GM12878 (cell line): ENCODE measurements at regions not wholly inside any gene's neighbourhood (a gene's known extent, or its start where the extent isn't known, plus 50 kb on each side); places are given as distances from the start of the nearest gene placed in this dataset.

ENCODE experiments used
- ATAC-seq: fragments of 200-7000 bp; cut with Tn5 transposase; 3 replicates; pipeline ENCODE4 v1.9.1; 2020; ENCODE audit warnings: mild to moderate bottlenecking, moderate library complexity
- BruUV-seq: library from RNA; stranded (reverse); fragments of 400-500 nt; replicated peaks from 2 replicates; lab custom pipeline; 2021; lab: Mats Ljungman, UMichigan
- CTCF ChIA-PET: fragments of 300-600 bp; sonication (Branson Sonifier 250); formaldehyde crosslinking; extraction: SDS; loops from one replicate; lab custom pipeline; 2021; ENCODE audit warnings: inconsistent platforms; lab: Yijun Ruan, JAX
- POLR2A ChIA-PET: fragments of 350-600 bp; formaldehyde crosslinking; extraction: SDS; loops from one replicate; lab custom pipeline; 2021; ENCODE audit warnings: inconsistent platforms; lab: Charles Lee
- RAD21 ChIA-PET: fragments of 300-600 bp; sonication (Branson Sonifier 250); formaldehyde crosslinking; loops from one replicate; lab custom pipeline; 2023; ENCODE audit warnings: antibody characterized with exemption; ENCODE audit not compliant: unreplicated experiment; lab: Charles Lee
- SMC1A ChIA-PET: fragments of 300-600 bp; sonication (Branson Sonifier 250); formaldehyde crosslinking; loops from one replicate; lab custom pipeline; 2023; ENCODE audit not compliant: unreplicated experiment, uncharacterized antibody; lab: Charles Lee
- DNase-seq: peaks from one replicate; pipeline ENCODE4 v3.0.0-alpha.2; 2011; ENCODE audit warnings: low read depth, low spot score
- FAIRE-seq: peaks from 3 replicates; lab custom pipeline; 2011; peaks lifted over from hg19 to GRCh38; lab: Jason Lieb, UNC
- H2AFZ ChIP-seq: 2 replicates; pipeline ENCODE4 v1.6.0; 2011; ENCODE audit warnings: low read depth, low read length, control low read depth; ENCODE audit not compliant: control insufficient read depth
- H3K27ac ChIP-seq: 2 replicates; pipeline ENCODE4 v1.5.1; 2011; ENCODE audit warnings: control low read depth; ENCODE audit not compliant: control insufficient read depth, insufficient read depth
- H3K27me3 ChIP-seq, 2 experiments: replicated peaks in 1 of 2; 2 replicates each; pipeline versions ENCODE4 v1.6.0 to v1.6.1; 2011; ENCODE audit warnings: low read length in 1 of 2; ENCODE audit not compliant: control insufficient read depth in 2 of 2, insufficient read depth in 2 of 2
- H3K36me3 ChIP-seq, 2 experiments: 2 replicates each; pipeline ENCODE4 v1.5.1; 2011; ENCODE audit warnings: low read length in 1 of 2; ENCODE audit not compliant: control insufficient read depth in 2 of 2, insufficient read depth in 2 of 2
- H3K4me1 ChIP-seq: 2 replicates; pipeline ENCODE4 v1.6.1; 2011; ENCODE audit warnings: mild to moderate bottlenecking, low read length, moderate library complexity, mixed read lengths; ENCODE audit not compliant: control insufficient read depth, insufficient read depth
- H3K4me2 ChIP-seq: 2 replicates; pipeline ENCODE4 v1.6.0; 2011; ENCODE audit warnings: control low read depth; ENCODE audit not compliant: control insufficient read depth, insufficient read depth
- H3K4me3 ChIP-seq: fragments of 200-600 bp; sonication (generic); 2 replicates; pipeline ENCODE4 v1.5.1; 2016
- H3K79me2 ChIP-seq: 2 replicates; pipeline ENCODE4 v1.6.0; 2011; ENCODE audit warnings: low read length; ENCODE audit not compliant: control insufficient read depth, insufficient read depth
- H3K9ac ChIP-seq: 2 replicates; pipeline ENCODE4 v1.8.0; 2011; ENCODE audit warnings: low read length, control low read depth, mixed read lengths; ENCODE audit not compliant: control insufficient read depth, insufficient read depth
- H3K9me3 ChIP-seq: replicated peaks from 3 replicates; pipeline ENCODE4 v1.5.1; 2011; ENCODE audit warnings: mild to moderate bottlenecking, low read length; ENCODE audit not compliant: control insufficient read depth, insufficient read depth
- H4K20me1 ChIP-seq: 2 replicates; pipeline ENCODE4 v1.6.0; 2011; ENCODE audit not compliant: control insufficient read depth, insufficient read depth
- ATF7 ChIP-seq: fragments of 450-650 bp; IDR thresholded peaks from 2 replicates; pipeline ENCODE4 v1.6.1; 2016; ENCODE audit warnings: low read depth, mild to moderate bottlenecking
- EZH2 ChIP-seq: IDR thresholded peaks from 2 replicates; pipeline ENCODE4 v1.6.1; 2012; ENCODE audit warnings: low read depth, mild to moderate bottlenecking, control low read depth, inconsistent platforms, low read length, borderline replicate concordance; ENCODE audit not compliant: control insufficient read depth
- FOXK2 ChIP-seq: fragments of 450-650 bp; IDR thresholded peaks from 2 replicates; pipeline ENCODE4 v1.6.1; 2017; ENCODE audit warnings: mild to moderate bottlenecking, moderate library complexity
- HDAC2 ChIP-seq: fragments of 200-600 bp; sonication (generic); IDR thresholded peaks from 2 replicates; pipeline ENCODE4 v1.6.1; 2017
- HDGF ChIP-seq: fragments of 450-650 bp; IDR thresholded peaks from 2 replicates; pipeline ENCODE4 v1.6.1; 2016; ENCODE audit warnings: antibody characterized with exemption
- IKZF2 ChIP-seq, 2 experiments: fragments of 450-650 bp; IDR thresholded peaks; 2 replicates each; pipeline ENCODE4 v1.6.1; 2017; ENCODE audit warnings: mild to moderate bottlenecking in 2 of 2, moderate library complexity in 2 of 2
- MXI1 ChIP-seq: fragments of 150-350 bp; IDR thresholded peaks from 2 replicates; pipeline ENCODE4 v1.6.1; 2011; ENCODE audit warnings: low read depth, mild to moderate bottlenecking, inconsistent platforms, low read length, improper control_type of control experiment
- NBN ChIP-seq: fragments of 450-650 bp; IDR thresholded peaks from 2 replicates; pipeline ENCODE4 v1.6.1; 2016
- NFYA ChIP-seq: IDR thresholded peaks from 2 replicates; pipeline ENCODE4 v1.6.1; 2011; ENCODE audit warnings: low read depth, mild to moderate bottlenecking, low read length, improper control_type of control experiment, borderline replicate concordance
- POLR2AphosphoS5 ChIP-seq: IDR thresholded peaks from 2 replicates; pipeline ENCODE4 v1.6.1; 2011; ENCODE audit warnings: mild to moderate bottlenecking, low read length, inconsistent platforms
- RBBP5 ChIP-seq: fragments of 200-600 bp; sonication (generic); conservative IDR thresholded peaks from 2 replicates; pipeline ENCODE4 v1.6.1; 2016
- SMARCA5 ChIP-seq: fragments of 450-650 bp; IDR thresholded peaks from 2 replicates; pipeline ENCODE4 v1.6.1; 2017; ENCODE audit warnings: mild to moderate bottlenecking
- TCF12 ChIP-seq: IDR thresholded peaks from 2 replicates; pipeline ENCODE4 v1.6.1; 2011; ENCODE audit warnings: low read depth, mild to moderate bottlenecking, low read length
- WRNIP1 ChIP-seq: IDR thresholded peaks from 2 replicates; pipeline ENCODE4 v1.6.1; 2011; ENCODE audit warnings: low read depth, low read length, improper control_type of control experiment, borderline replicate concordance
- YBX1 ChIP-seq: fragments of 450-650 bp; IDR thresholded peaks from 2 replicates; pipeline ENCODE4 v1.6.1; 2016; ENCODE audit warnings: antibody characterized with exemption
- WGBS: methylation state at CpG from one replicate; pipeline ENCODE4 v1.1.6; 2016; ENCODE audit warnings: low lambda C conversion rate; ENCODE audit not compliant: insufficient replicate concordance, insufficient coverage; ENCODE audit errors: missing lambda C conversion rate; 5-methylcytosine and 5-hydroxymethylcytosine counted together
- in situ Hi-C: fragments of 300-500 bp; cut with MboI; formaldehyde crosslinking; loops from 9 replicates; pipeline ENCODE4 v1.14.3; 2018; ENCODE audit warnings: mixed read lengths
- intact Hi-C: fragments of 100-400 bp; cut with micrococcal nuclease; formaldehyde crosslinking; loops from one replicate; pipeline ENCODE4 v1.14.2; 2022; ENCODE audit not compliant: unreplicated experiment
- TF ChIP-seq, protein P1 (sequence below): fragments of 450-650 bp; IDR thresholded peaks from 2 replicates; pipeline ENCODE4 v1.6.1; 2016; ENCODE audit warnings: mild to moderate bottlenecking, moderate library complexity, borderline replicate concordance
- TF ChIP-seq, protein P2 (sequence below): IDR thresholded peaks from 2 replicates; pipeline ENCODE4 v1.6.1; 2011; ENCODE audit warnings: borderline replicate concordance, low read depth, mild to moderate bottlenecking, moderate library complexity, mixed read lengths, low read length; ENCODE audit not compliant: insufficient read depth; ENCODE audit errors: extremely low read length

DNA sequence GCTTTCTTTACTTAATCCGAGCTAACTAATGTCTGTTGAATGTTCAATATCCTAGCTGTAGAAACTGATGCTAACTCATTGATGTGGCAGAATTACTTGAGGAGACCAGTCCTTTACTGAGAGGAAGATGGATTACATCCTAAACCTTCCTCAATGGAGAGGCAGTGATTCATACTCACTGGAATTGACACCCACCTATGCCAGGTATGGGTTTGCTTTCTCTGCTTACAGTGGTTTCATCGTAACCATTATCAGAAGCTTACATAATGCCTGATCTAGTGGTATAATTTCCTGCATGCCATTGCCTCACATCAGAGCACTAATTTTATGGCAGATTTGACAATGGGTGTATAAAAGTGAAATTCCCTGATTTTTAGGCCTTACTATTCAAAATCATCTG, 384.7 kb downstream of the ANXA1 start:
- Histone ChIP-seq H3K36me3 (no peaks in the 10 kb centered on the region), H3K27ac (no peak overlapping the region), H3K4me3 (no peak overlapping the region), H3K27me3 (no peaks in the 10 kb centered on the region), H3K9ac (no peak overlapping the region), H3K4me1 (no peaks in the 10 kb centered on the region), H3K9me3 (no peaks in the 10 kb centered on the region), H4K20me1 (no peaks in the 10 kb centered on the region), H3K4me2 (no peak overlapping the region), H2AFZ (no peak overlapping the region), H3K79me2 (no peaks in the 10 kb centered on the region)
- DNase-seq: no peak
- ChIA-PET CTCF (no interaction called here), RAD21 (no interaction called here), SMC1A (no interaction called here), POLR2A (no interaction called here)
- in situ Hi-C loops (no loop called here), intact Hi-C loops (no loop called here)
- no peak for TF ChIP-seq POLR2AphosphoS5
- no peak for TF ChIP-seq RBBP5
- no peak for TF ChIP-seq NBN
- no peak for TF ChIP-seq SMARCA5
- no peak for TF ChIP-seq NFYA
- TF ChIP-seq ATF7: no peak
- no peak for TF ChIP-seq IKZF2 (IDR thresholded peaks at IDR 0.05)
- ATAC-seq: no peak
- BruUV-seq: no TSS peak
- no peak for FAIRE-seq
- 0% methylated on average over 2 of the region's 2 CpGs for WGBS

DNA sequence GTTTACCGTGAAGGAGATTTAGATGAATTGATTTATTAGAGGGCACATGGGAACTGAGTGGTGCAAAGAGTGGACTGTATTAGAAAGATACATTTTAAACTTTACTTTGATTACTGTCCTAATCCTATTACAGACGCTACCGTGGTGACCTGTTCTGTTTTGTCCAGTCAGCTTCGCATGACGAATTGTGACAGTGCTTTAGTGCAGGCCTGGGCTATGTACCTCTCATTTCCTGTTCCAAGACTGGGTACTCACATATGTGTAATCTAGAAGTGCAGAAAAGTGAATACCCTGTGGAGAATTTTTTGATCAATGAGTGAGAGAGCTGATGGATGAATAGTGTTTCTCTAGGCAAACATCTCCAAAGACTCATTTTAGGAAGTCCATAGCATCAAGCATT, 385.9 kb downstream of the ANXA1 start:
- 31% methylated on average over 5 of the region's 5 CpGs for WGBS
- ATAC-seq: no peak
- TF ChIP-seq, protein P1, sequence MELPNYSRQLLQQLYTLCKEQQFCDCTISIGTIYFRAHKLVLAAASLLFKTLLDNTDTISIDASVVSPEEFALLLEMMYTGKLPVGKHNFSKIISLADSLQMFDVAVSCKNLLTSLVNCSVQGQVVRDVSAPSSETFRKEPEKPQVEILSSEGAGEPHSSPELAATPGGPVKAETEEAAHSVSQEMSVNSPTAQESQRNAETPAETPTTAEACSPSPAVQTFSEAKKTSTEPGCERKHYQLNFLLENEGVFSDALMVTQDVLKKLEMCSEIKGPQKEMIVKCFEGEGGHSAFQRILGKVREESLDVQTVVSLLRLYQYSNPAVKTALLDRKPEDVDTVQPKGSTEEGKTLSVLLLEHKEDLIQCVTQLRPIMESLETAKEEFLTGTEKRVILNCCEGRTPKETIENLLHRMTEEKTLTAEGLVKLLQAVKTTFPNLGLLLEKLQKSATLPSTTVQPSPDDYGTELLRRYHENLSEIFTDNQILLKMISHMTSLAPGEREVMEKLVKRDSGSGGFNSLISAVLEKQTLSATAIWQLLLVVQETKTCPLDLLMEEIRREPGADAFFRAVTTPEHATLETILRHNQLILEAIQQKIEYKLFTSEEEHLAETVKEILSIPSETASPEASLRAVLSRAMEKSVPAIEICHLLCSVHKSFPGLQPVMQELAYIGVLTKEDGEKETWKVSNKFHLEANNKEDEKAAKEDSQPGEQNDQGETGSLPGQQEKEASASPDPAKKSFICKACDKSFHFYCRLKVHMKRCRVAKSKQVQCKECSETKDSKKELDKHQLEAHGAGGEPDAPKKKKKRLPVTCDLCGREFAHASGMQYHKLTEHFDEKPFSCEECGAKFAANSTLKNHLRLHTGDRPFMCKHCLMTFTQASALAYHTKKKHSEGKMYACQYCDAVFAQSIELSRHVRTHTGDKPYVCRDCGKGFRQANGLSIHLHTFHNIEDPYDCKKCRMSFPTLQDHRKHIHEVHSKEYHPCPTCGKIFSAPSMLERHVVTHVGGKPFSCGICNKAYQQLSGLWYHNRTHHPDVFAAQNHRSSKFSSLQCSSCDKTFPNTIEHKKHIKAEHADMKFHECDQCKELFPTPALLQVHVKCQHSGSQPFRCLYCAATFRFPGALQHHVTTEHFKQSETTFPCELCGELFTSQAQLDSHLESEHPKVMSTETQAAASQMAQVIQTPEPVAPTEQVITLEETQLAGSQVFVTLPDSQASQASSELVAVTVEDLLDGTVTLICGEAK: no peak
- TF ChIP-seq TCF12 (no peak), NFYA (no peak), EZH2 (no peak), YBX1 (no peak), WRNIP1 (no peak), HDGF (no peak), FOXK2 (no peak), MXI1 (no peak), HDAC2 (no peak)
- TF ChIP-seq, protein P2, sequence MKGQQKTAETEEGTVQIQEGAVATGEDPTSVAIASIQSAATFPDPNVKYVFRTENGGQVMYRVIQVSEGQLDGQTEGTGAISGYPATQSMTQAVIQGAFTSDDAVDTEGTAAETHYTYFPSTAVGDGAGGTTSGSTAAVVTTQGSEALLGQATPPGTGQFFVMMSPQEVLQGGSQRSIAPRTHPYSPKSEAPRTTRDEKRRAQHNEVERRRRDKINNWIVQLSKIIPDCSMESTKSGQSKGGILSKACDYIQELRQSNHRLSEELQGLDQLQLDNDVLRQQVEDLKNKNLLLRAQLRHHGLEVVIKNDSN: no peak

More for the DNA sequence above, 385.9 kb downstream of the ANXA1 start:
- no TSS peak for BruUV-seq
- RAD21 ChIA-PET: no interaction called here
- CTCF ChIA-PET: no interaction called here
- H3K27me3 ChIP-seq: no peaks in the 10 kb centered on the region
- POLR2A ChIA-PET: no interaction called here
- H3K27ac ChIP-seq: no peak overlapping the region
- FAIRE-seq: no peak
- H3K4me3 ChIP-seq: no peak overlapping the region
- no peaks in the 10 kb centered on the region for H3K79me2 ChIP-seq
- no peaks in the 10 kb centered on the region for H4K20me1 ChIP-seq
- H3K36me3 ChIP-seq: no peaks in the 10 kb centered on the region
- intact Hi-C loops (no loop called here), in situ Hi-C loops (no loop called here)
- no peaks in the 10 kb centered on the region for H3K4me1 ChIP-seq
- SMC1A ChIA-PET: interaction anchor here (0.6 kb wide), 1 partner anchor 29 kb away, joined by 3 read pairs; no protein-coding TSS in a partner anchor
- no peak overlapping the region for H3K4me2 ChIP-seq
- no peaks in the 10 kb centered on the region for H3K9me3 ChIP-seq
- H3K9ac ChIP-seq: no peak overlapping the region
- no peak overlapping the region for H2AFZ ChIP-seq
- no peak for DNase-seq
